Brain microvascular endothelial cell (primary cell): ENCODE measurements at regions not wholly inside any gene's neighbourhood (a gene's known extent, or its start where the extent isn't known, plus 50 kb on each side); places are given as distances from the start of the nearest gene placed in this dataset.

Experiments
- DNase-seq: peaks from one replicate; pipeline ENCODE4 v3.0.0-alpha.2; 2020
- H3K27ac ChIP-seq: fragments of 250-450 bp; sonication (Bioruptor Pico); 2 replicates; pipeline ENCODE4 v1.5.1; 2020; ENCODE audit warnings: mild to moderate bottlenecking, moderate library complexity
- H3K27me3 ChIP-seq: fragments of 250-450 bp; sonication (Bioruptor Pico); replicated peaks from 2 replicates; pipeline ENCODE4 v1.5.1; 2020; ENCODE audit warnings: mild to moderate bottlenecking
- H3K36me3 ChIP-seq: fragments of 250-450 bp; sonication (Bioruptor Pico); replicated peaks from 2 replicates; pipeline ENCODE4 v1.5.1; 2020; ENCODE audit warnings: mild to moderate bottlenecking
- H3K4me3 ChIP-seq: 2 replicates; pipeline ENCODE4 v1.5.1; 2011; ENCODE audit warnings: low read depth, mild to moderate bottlenecking, control low read depth, low read length, moderate library complexity
- CTCF ChIP-seq: IDR thresholded peaks from 2 replicates; pipeline ENCODE4 v1.5.1; 2011; ENCODE audit warnings: low read depth, mild to moderate bottlenecking, moderate library complexity, low read length, control low read depth, inconsistent platforms; ENCODE audit errors: missing control alignments
- in situ Hi-C: cut with HindIII; loops from 2 replicates; pipeline ENCODE4 v1.10.0; 2017; ENCODE audit warnings: low sequenced_read_pairs, low pct_ligation_motif_present

GRCh38 chr13:65943024-65943423 is 1287.1 kb downstream of the PCDH9 start:
- Histone ChIP-seq H3K36me3 (no peaks in the 10 kb centered on the region), H3K27ac (no peak overlapping the region), H3K4me3 (no peak overlapping the region), H3K27me3 (no peaks in the 10 kb centered on the region)
- in situ Hi-C loops, result no loop called here
- no peak for TF ChIP-seq CTCF
- DNase-seq, result no peak

GRCh38 chr13:65940720-65941119 is 1289.4 kb downstream of the PCDH9 start:
- H3K4me3 ChIP-seq, result no peak overlapping the region
- H3K36me3 ChIP-seq, result no peaks in the 10 kb centered on the region
- in situ Hi-C loops, result no loop called here
- no peaks in the 10 kb centered on the region for H3K27me3 ChIP-seq
- DNase-seq, result no peak
- no peak overlapping the region for H3K27ac ChIP-seq
- no peak for TF ChIP-seq CTCF

- no peak overlapping the region for H3K4me3 ChIP-seq
- TF ChIP-seq CTCF, result no peak
These were observed 1292.9 kb downstream of the PCDH9 start for GRCh38 chr13:65937251-65937650.

GRCh38 chr13:65936249-65936648 is 1293.9 kb downstream of the PCDH9 start:
- TF ChIP-seq CTCF, result no peak
- no peaks in the 10 kb centered on the region for H3K36me3 ChIP-seq
- no peaks in the 10 kb centered on the region for H3K27me3 ChIP-seq
- DNase-seq, result no peak
- in situ Hi-C loops, result no loop called here
- no peak overlapping the region for H3K4me3 ChIP-seq
- H3K27ac ChIP-seq, result no peak overlapping the region

More at GRCh38 chr13:65937251-65937650, 1292.9 kb downstream of the PCDH9 start:
- in situ Hi-C loops, result no loop called here
- H3K27me3 ChIP-seq, result no peaks in the 10 kb centered on the region
- H3K27ac ChIP-seq, result no peak overlapping the region
- no peak for DNase-seq
- no peaks in the 10 kb centered on the region for H3K36me3 ChIP-seq

GRCh38 chr13:65932587-65933239 is 1297.4 kb downstream of the PCDH9 start:
- DNase-seq, result no peak
- Histone ChIP-seq H3K27me3 (no peaks in the 10 kb centered on the region), H3K27ac (no peak overlapping the region), H3K4me3 (no peak overlapping the region), H3K36me3 (no peaks in the 10 kb centered on the region)
- no peak for TF ChIP-seq CTCF
- in situ Hi-C loops, result no loop called here

- H3K27me3 ChIP-seq, result no peaks in the 10 kb centered on the region
- no peak for TF ChIP-seq CTCF
- H3K36me3 ChIP-seq, result no peaks in the 10 kb centered on the region
- in situ Hi-C loops, result no loop called here
- no peak overlapping the region for H3K4me3 ChIP-seq
- DNase-seq, result no peak
- no peak overlapping the region for H3K27ac ChIP-seq
These were observed 1298.1 kb downstream of the PCDH9 start for GRCh38 chr13:65932013-65932412.
